ENCODE measurements at regions not wholly inside any gene's neighbourhood (a gene's known extent, or its start where the extent isn't known, plus 50 kb on each side); places are given as distances from the start of the nearest gene placed in this dataset.
"Not testable (repeated sequence)": the region's sequence is repeated elsewhere in the genome, so short reads cannot be mapped to it uniquely, and the experiment has no call there.

- DNase-seq (no peak), ATAC-seq (no peak)
Measured at GRCh38 chr4:126738926-126739325, 893.8 kb upstream of the INTU start.

- DNase-seq (no peak), ATAC-seq (no peak)
Measured at GRCh38 chr4:126740687-126741086, 892.1 kb upstream of the INTU start.

- ATAC-seq (no peak), DNase-seq (no peak)
Measured at GRCh38 chr4:126742048-126742447, 890.7 kb upstream of the INTU start.

GRCh38 chr4:126742885-126743284 lies 889.9 kb upstream of the INTU start:
- no peak for ATAC-seq
- DNase-seq, result no peak

- no peak for ATAC-seq
- DNase-seq, result no peak
Measured at GRCh38 chr4:126748736-126749135, 884.0 kb upstream of the INTU start.

- no peak for ATAC-seq
- DNase-seq, result no peak
Measured at GRCh38 chr4:126750723-126751122, 882.0 kb upstream of the INTU start.

- ATAC-seq, result no peak
- no peak for DNase-seq
Measured at GRCh38 chr4:126752126-126752525, 880.6 kb upstream of the INTU start.

- ATAC-seq (no peak), DNase-seq (no peak)
Measured at GRCh38 chr4:126752702-126753101, 880.1 kb upstream of the INTU start.

GRCh38 chr4:126753592-126753991 lies 879.2 kb upstream of the INTU start:
- ATAC-seq (no peak), DNase-seq (no peak)

GRCh38 chr4:126755506-126755905 lies 877.3 kb upstream of the INTU start:
- ATAC-seq (no peak), DNase-seq (no peak)

GRCh38 chr4:126756050-126756829 lies 876.5 kb upstream of the INTU start:
- DNase-seq, result no peak
- ATAC-seq, result no peak

- DNase-seq (no peak), ATAC-seq (no peak)
Measured at GRCh38 chr4:126757219-126757618, 875.5 kb upstream of the INTU start.

GRCh38 chr4:126758493-126758892 lies 874.3 kb upstream of the INTU start:
- ATAC-seq (peak; percentile 19), DNase-seq (no peak)

- DNase-seq (no peak), ATAC-seq (no peak)
Measured at GRCh38 chr4:126761947-126762662, 870.7 kb upstream of the INTU start.

- ATAC-seq (no peak), DNase-seq (no peak)
Measured at GRCh38 chr4:126762663-126763247, 870.0 kb upstream of the INTU start.

GRCh38 chr4:126766241-126766640 lies 866.5 kb upstream of the INTU start:
- ATAC-seq, result no peak
- no peak for DNase-seq

- DNase-seq, result no peak
- ATAC-seq, result no peak
Measured at GRCh38 chr4:126768338-126768737, 864.4 kb upstream of the INTU start.

- ATAC-seq, DNase-seq: not testable (repeated sequence)
Measured at GRCh38 chr4:126770811-126771553, 861.8 kb upstream of the INTU start.

GRCh38 chr4:126771618-126772017 lies 861.1 kb upstream of the INTU start:
- ATAC-seq, DNase-seq: not testable (repeated sequence)

- DNase-seq, result no peak
- ATAC-seq, result no peak
Measured at GRCh38 chr4:126772662-126773061, 860.1 kb upstream of the INTU start.

- DNase-seq (no peak), ATAC-seq (no peak)
Measured at GRCh38 chr4:126775485-126776106, 857.2 kb upstream of the INTU start.

GRCh38 chr4:126776361-126776760 lies 856.4 kb upstream of the INTU start:
- ATAC-seq (no peak), DNase-seq (no peak)
